Naive thymus-derived CD4-positive, alpha-beta T cell (primary cell): ENCODE measurements at regions not wholly inside any gene's neighbourhood (a gene's known extent, or its start where the extent isn't known, plus 50 kb on each side); places are given as distances from the start of the nearest gene placed in this dataset.

Source experiments
- ATAC-seq: fragments of 150-1000 bp; cut with Tn5 transposase; 2 replicates; pipeline ENCODE4 v1.10.0; 2021; ENCODE audit warnings: mild to moderate bottlenecking, moderate library complexity
- CTCF ChIA-PET: fragments of 350-600 bp; sonication (Branson Sonifier 250); formaldehyde crosslinking; loops from one replicate; lab custom pipeline; 2021; ENCODE audit warnings: antibody characterized with exemption; lab: Charles Lee
- POLR2A ChIA-PET: fragments of 350-600 bp; sonication (Branson Sonifier 250); formaldehyde crosslinking; loops from one replicate; lab custom pipeline; 2021; ENCODE audit warnings: antibody characterized with exemption, inconsistent platforms; lab: Charles Lee
- DNase-seq, 9 donors: peaks; one replicate each; pipeline versions ENCODE4 v3.0.0 to v3.0.0-alpha.2; 2020 to 2022; ENCODE audit warnings: mixed read lengths in 1 of 9
- H3K27ac ChIP-seq: one replicate; pipeline ENCODE4 v1.7.0; 2013; ENCODE audit warnings: mild to moderate bottlenecking, low read depth, low read length, moderate library complexity
- H3K27me3 ChIP-seq, 2 donors: one replicate each; pipeline ENCODE4 v1.7.0; 2013; ENCODE audit warnings: low read length in 2 of 2, mild to moderate bottlenecking in 2 of 2, moderate library complexity in 2 of 2; ENCODE audit not compliant: control insufficient read depth in 2 of 2, insufficient read depth in 2 of 2
- H3K36me3 ChIP-seq, 3 experiments: 1 replicate in 2 of 3; 2 replicates in 1 of 3; pipeline ENCODE4 v1.7.0; 2013; ENCODE audit warnings: low read length in 3 of 3, mild to moderate bottlenecking in 3 of 3, moderate library complexity in 1 of 3; ENCODE audit not compliant: insufficient read depth in 3 of 3, control insufficient read depth in 2 of 3
- H3K4me1 ChIP-seq, 2 donors: one replicate each; pipeline ENCODE4 v1.7.0; 2013; ENCODE audit warnings: low read length in 2 of 2, mild to moderate bottlenecking in 2 of 2, moderate library complexity in 1 of 2; ENCODE audit not compliant: control insufficient read depth in 2 of 2, insufficient read depth in 2 of 2
- H3K4me3 ChIP-seq: 2 replicates; pipeline ENCODE4 v1.7.0; 2013; ENCODE audit warnings: mild to moderate bottlenecking, low read length
- H3K9me3 ChIP-seq, 3 experiments: 1 replicate in 2 of 3; 2 replicates in 1 of 3; pipeline ENCODE4 v1.7.0; 2013; ENCODE audit warnings: low read length in 3 of 3; ENCODE audit not compliant: control insufficient read depth in 2 of 3
- H3K27ac Mint-ChIP-seq, 9 donors: one replicate each; pipeline ENCODE4 v1.8.0; 2020 to 2022; ENCODE audit warnings: mixed read lengths in 9 of 9, mild to moderate bottlenecking in 8 of 9, moderate library complexity in 5 of 9, inconsistent platforms in 2 of 9
- H3K27me3 Mint-ChIP-seq, 5 donors: one replicate each; pipeline ENCODE4 v1.8.0; 2021 to 2022; ENCODE audit warnings: mixed read lengths in 5 of 5, mild to moderate bottlenecking in 1 of 5
- H3K36me3 Mint-ChIP-seq, 5 donors: one replicate each; pipeline ENCODE4 v1.8.0; 2020 to 2022; ENCODE audit warnings: mixed read lengths in 5 of 5, mild to moderate bottlenecking in 3 of 5, inconsistent platforms in 1 of 5
- H3K4me1 Mint-ChIP-seq, 7 donors: one replicate each; pipeline ENCODE4 v1.8.0; 2020 to 2022; ENCODE audit warnings: mixed read lengths in 7 of 7, mild to moderate bottlenecking in 3 of 7, inconsistent platforms in 1 of 7
- H3K4me3 Mint-ChIP-seq, 10 donors: one replicate each; pipeline ENCODE4 v1.8.0; 2020 to 2022; ENCODE audit warnings: mild to moderate bottlenecking in 10 of 10, mixed read lengths in 10 of 10, moderate library complexity in 6 of 10, inconsistent platforms in 2 of 10
- H3K9me3 Mint-ChIP-seq, 11 donors: one replicate each; pipeline ENCODE4 v1.8.0; 2020 to 2022; ENCODE audit warnings: mixed read lengths in 11 of 11, mild to moderate bottlenecking in 4 of 11, inconsistent platforms in 1 of 11, moderate library complexity in 1 of 11
- intact Hi-C, 2 donors: fragments of 100-400 bp; cut with micrococcal nuclease; formaldehyde crosslinking; loops; one replicate each; pipeline ENCODE4 v1.15.1; 2023

- Mint-ChIP-seq H3K4me3 (no peak overlapping the region), H3K36me3 (peaks cover 0 to 6% (median 0%) of the 10 kb centered on the region in 5 donors), H3K4me1 (peaks cover 0 to 2% (median 0%) of the 10 kb centered on the region in 7 donors), H3K9me3 (peaks cover 5 to 33% (median 10%) of the 10 kb centered on the region in 11 donors), H3K27me3 (peaks cover 0 to 32% (median 12%) of the 10 kb centered on the region in 5 donors), H3K27ac (no peak overlapping the region)
- POLR2A ChIA-PET: no interaction called here
- intact Hi-C loops: no loop called here
- CTCF ChIA-PET: no interaction called here
- no peaks in the 10 kb centered on the region for H3K27me3 ChIP-seq
- DNase-seq: no peak
- no peak overlapping the region for H3K27ac ChIP-seq
- H3K4me3 ChIP-seq: no peak overlapping the region
- H3K9me3 ChIP-seq: peaks cover 0 to 11% (median 0%) of the 10 kb centered on the region in 3 experiments
- no peak for ATAC-seq
- H3K4me1 ChIP-seq: no peaks in the 10 kb centered on the region
- no peaks in the 10 kb centered on the region for H3K36me3 ChIP-seq
These were observed 825.5 kb upstream of the ACVR2A start for GRCh38 chr2:147019311-147019710.

DNA sequence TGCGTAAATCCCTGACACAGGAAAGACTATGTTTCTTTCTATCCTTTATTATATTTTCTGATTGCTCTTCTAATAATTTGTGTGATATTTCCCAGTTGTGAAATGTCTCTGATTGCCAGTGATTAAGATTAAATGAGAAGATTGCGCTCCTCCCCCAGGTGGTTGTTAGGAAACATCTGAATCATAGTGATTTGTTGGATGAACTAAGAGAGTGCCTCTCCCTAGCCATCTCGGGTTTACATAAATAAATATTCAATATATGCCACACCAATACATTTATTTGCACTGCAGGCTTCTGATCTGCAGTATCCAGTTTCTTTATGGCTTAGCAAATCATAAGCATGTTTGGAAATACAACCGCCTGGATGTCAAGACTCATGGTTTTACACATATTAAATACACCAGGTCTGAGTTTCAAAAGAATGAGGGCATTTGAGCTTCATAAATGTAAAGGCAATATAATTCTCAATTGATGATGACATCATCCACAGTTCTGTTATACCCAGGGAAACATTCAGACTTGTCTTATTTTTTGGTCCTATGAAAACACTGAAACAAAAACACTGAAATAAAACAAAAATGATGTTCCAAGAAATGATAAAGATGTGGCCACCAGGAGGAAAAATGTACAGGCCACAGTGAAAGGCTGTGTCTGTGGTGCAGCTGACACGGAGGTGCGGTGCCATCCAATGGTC is 826.7 kb upstream of the ACVR2A start:
- Histone ChIP-seq H3K4me3 (no peak overlapping the region), H3K9me3 (peaks cover 0 to 2% (median 0%) of the 10 kb centered on the region in 3 experiments), H3K4me1 (no peaks in the 10 kb centered on the region), H3K27me3 (no peaks in the 10 kb centered on the region), H3K27ac (no peak overlapping the region), H3K36me3 (no peaks in the 10 kb centered on the region)
- intact Hi-C loops: no loop called here
- Mint-ChIP-seq H3K4me3 (no peak overlapping the region), H3K27ac (no peak overlapping the region), H3K9me3 (peaks cover 5 to 21% (median 9%) of the 10 kb centered on the region in 11 donors), H3K4me1 (peaks cover 0 to 2% (median 0%) of the 10 kb centered on the region in 7 donors), H3K27me3 (peaks cover 0 to 28% (median 9%) of the 10 kb centered on the region in 5 donors), H3K36me3 (peaks cover 0 to 6% (median 0%) of the 10 kb centered on the region in 5 donors)
- CTCF ChIA-PET: no interaction called here
- POLR2A ChIA-PET: no interaction called here
- DNase-seq (no peak), ATAC-seq (no peak)

GRCh38 chr2:147016181-147016580 is 828.6 kb upstream of the ACVR2A start:
- Mint-ChIP-seq H3K27ac (no peak overlapping the region), H3K27me3 (peaks cover 0 to 27% (median 9%) of the 10 kb centered on the region in 5 donors), H3K9me3 (peaks cover 0 to 9% (median 0%) of the 10 kb centered on the region in 11 donors), H3K4me1 (peaks cover 0 to 2% (median 0%) of the 10 kb centered on the region in 7 donors), H3K36me3 (no peaks in the 10 kb centered on the region), H3K4me3 (no peak overlapping the region)
- no peaks in the 10 kb centered on the region for H3K27me3 ChIP-seq
- no peaks in the 10 kb centered on the region for H3K9me3 ChIP-seq
- H3K27ac ChIP-seq: no peak overlapping the region
- DNase-seq (no peak), ATAC-seq (no peak)
- intact Hi-C loops: no loop called here
- no peaks in the 10 kb centered on the region for H3K4me1 ChIP-seq
- no peak overlapping the region for H3K4me3 ChIP-seq
- CTCF ChIA-PET: no interaction called here
- no peaks in the 10 kb centered on the region for H3K36me3 ChIP-seq
- POLR2A ChIA-PET: no interaction called here

DNA sequence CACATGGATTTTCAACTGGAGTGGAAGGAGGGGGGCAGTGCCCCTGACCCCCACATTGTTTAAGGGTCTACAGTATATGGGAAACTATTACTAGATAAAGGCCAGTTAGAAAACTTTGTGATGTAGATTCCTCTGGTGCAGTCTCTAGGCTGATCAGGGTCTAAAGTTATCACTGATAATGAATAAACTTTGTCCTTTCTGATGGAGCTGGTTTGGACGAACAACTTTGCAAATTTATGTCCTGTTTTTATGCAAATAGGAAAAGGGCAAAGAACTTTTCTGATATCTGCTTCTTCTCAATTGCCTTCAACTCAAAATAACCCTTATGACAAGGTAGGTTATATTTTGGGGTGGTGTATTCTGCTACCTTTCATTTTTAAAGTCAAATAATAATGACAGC is 829.2 kb upstream of the ACVR2A start:
- H3K27me3 ChIP-seq: no peaks in the 10 kb centered on the region
- H3K27me3 Mint-ChIP-seq: peaks cover 0 to 30% (median 9%) of the 10 kb centered on the region in 5 donors
- H3K36me3 Mint-ChIP-seq: no peaks in the 10 kb centered on the region
- H3K4me1 Mint-ChIP-seq: peaks cover 0 to 2% (median 0%) of the 10 kb centered on the region in 7 donors
- no peaks in the 10 kb centered on the region for H3K9me3 ChIP-seq
- POLR2A ChIA-PET: no interaction called here
- DNase-seq (no peak), ATAC-seq (no peak)
- H3K36me3 ChIP-seq: no peaks in the 10 kb centered on the region
- H3K4me3 ChIP-seq: no peak overlapping the region
- no peaks in the 10 kb centered on the region for H3K4me1 ChIP-seq
- H3K4me3 Mint-ChIP-seq: no peak overlapping the region
- intact Hi-C loops: no loop called here
- CTCF ChIA-PET: no interaction called here
- no peak overlapping the region for H3K27ac Mint-ChIP-seq
- peaks cover 0 to 9% (median 0%) of the 10 kb centered on the region in 11 donors for H3K9me3 Mint-ChIP-seq
- no peak overlapping the region for H3K27ac ChIP-seq

DNA sequence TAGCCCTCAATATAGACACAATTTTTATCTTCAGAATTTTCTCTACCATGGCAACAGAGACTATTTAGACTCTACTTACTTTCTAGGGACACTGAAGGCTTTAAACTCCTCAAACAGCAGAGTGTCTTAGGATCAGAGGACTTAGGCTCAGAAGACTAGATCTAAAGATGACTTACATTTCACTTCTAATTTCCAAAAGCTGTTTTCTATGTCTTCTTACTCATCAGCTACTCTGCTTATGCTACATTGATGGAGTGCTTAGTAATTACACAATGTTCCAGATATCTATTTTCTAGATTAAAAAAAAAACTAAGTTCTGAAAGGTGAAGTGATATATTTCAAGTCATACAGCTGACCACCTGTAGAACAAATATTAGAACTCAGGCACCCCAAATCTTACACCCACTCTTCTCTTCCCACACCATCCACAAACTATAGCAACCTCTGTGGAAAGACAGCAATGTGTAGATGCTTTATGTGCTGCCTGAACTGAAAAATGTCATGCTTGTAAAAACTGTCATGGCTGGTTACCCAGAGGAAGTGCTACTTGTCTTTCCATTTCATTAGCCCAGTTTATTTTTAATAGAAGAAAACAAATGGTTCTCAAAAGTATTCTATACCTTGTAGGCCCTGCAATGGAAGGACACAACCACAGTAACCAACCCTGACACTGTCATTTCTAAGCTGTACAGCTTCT is 831.0 kb upstream of the ACVR2A start:
- Mint-ChIP-seq H3K4me1 (peaks cover 0 to 2% (median 0%) of the 10 kb centered on the region in 7 donors), H3K9me3 (peaks cover 0 to 1% (median 0%) of the 10 kb centered on the region in 11 donors), H3K27me3 (peaks cover 0 to 29% (median 0%) of the 10 kb centered on the region in 5 donors), H3K36me3 (no peaks in the 10 kb centered on the region), H3K27ac (no peak overlapping the region), H3K4me3 (no peak overlapping the region)
- DNase-seq: no peak
- ATAC-seq: no peak
- intact Hi-C loops: no loop called here
- Histone ChIP-seq H3K27me3 (no peaks in the 10 kb centered on the region), H3K4me3 (no peak overlapping the region), H3K36me3 (no peaks in the 10 kb centered on the region), H3K9me3 (no peaks in the 10 kb centered on the region), H3K27ac (no peak overlapping the region), H3K4me1 (no peaks in the 10 kb centered on the region)
- CTCF ChIA-PET: no interaction called here
- POLR2A ChIA-PET: no interaction called here

DNA sequence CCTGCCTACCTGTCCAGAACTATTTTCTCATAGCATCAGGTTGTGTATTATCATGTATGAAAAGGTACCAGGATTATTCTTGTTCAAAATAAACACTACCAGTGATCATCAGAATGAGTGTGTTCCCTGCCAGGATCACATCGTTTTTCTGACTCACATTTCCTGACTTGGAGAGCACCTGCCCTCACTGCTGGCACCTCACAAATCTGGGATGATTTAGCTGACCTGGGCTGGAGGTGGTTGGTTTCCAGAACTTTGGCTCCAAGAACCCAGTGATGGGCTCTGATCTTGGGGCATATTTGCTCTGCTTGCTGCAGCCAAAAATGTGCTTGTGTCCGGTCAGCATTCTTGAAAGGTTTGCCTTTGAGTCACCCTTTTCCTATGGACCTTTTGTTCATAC is 836.3 kb upstream of the ACVR2A start:
- Mint-ChIP-seq H3K36me3 (no peaks in the 10 kb centered on the region), H3K9me3 (no peaks in the 10 kb centered on the region), H3K27ac (no peak overlapping the region), H3K4me3 (no peak overlapping the region), H3K4me1 (no peaks in the 10 kb centered on the region), H3K27me3 (peaks cover 0 to 24% (median 0%) of the 10 kb centered on the region in 5 donors)
- ChIA-PET POLR2A (no interaction called here), CTCF (no interaction called here)
- H3K27me3 ChIP-seq: no peaks in the 10 kb centered on the region
- H3K4me1 ChIP-seq: no peaks in the 10 kb centered on the region
- no peak overlapping the region for H3K4me3 ChIP-seq
- no peaks in the 10 kb centered on the region for H3K9me3 ChIP-seq
- no peaks in the 10 kb centered on the region for H3K36me3 ChIP-seq
- intact Hi-C loops: no loop called here
- no peak overlapping the region for H3K27ac ChIP-seq
- DNase-seq: no peak
- ATAC-seq: no peak
